Esophagus squamous epithelium (tissue), 4 donors: ENCODE measurements at regions not wholly inside any gene's neighbourhood (a gene's known extent, or its start where the extent isn't known, plus 50 kb on each side); places are given as distances from the start of the nearest gene placed in this dataset.

Experiments
- CTCF ChIP-seq, 6 experiments: fragments of 450-650 bp in 4 of 6; fragments of 200-600 bp in 2 of 6; sonication (generic) in 2 of 6; IDR thresholded peaks; one replicate each; pipeline ENCODE4 v1.5.1; 2016 to 2019; ENCODE audit warnings: antibody characterized with exemption in 6 of 6, mild to moderate bottlenecking in 4 of 6, moderate library complexity in 4 of 6
- POLR2A ChIP-seq, 4 donors: fragments of 450-650 bp; IDR thresholded peaks; one replicate each; pipeline ENCODE4 v1.6.1; 2017; ENCODE audit warnings: antibody characterized with exemption in 4 of 4, mild to moderate bottlenecking in 4 of 4, moderate library complexity in 3 of 4

DNA sequence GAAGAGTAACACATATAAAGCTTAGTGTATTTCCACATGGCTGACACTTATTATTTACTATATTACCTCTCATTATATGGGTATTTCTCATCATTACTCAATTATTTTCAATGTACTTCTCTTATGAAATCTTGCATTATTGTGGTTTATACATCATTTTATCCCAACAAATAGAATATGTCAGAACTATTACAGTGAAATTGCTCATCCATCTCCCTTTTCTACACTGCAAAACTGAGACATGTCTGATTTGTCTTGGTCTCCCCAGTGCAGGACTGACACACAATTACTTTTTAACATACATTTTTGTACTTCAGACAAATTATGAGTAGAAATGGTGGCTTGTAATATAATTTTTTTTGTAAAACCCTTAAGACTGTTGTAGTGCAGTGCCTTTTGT, 600.9 kb downstream of the PLCL1 start:
- TF ChIP-seq POLR2A (IDR thresholded peaks at IDR 0.05) = no peak
- TF ChIP-seq CTCF (IDR thresholded peaks at IDR 0.05) = no peak
